GM19397 (cell line): ENCODE measurements at regions not wholly inside any gene's neighbourhood (a gene's known extent, or its start where the extent isn't known, plus 50 kb on each side); places are given as distances from the start of the nearest gene placed in this dataset.
A peak's percentile ranks its signal among the peaks of the same experiment; 100 is the strongest.

ENCODE experiments used
- ATAC-seq: cut with Tn5 transposase; IDR thresholded peaks from one replicate; pipeline ENCODE4 v1.9.1; 2021; ENCODE audit warnings: mild to moderate bottlenecking, moderate library complexity; ENCODE audit not compliant: unreplicated experiment

GRCh38 chr4:145299380-145300076 is 119.1 kb upstream of the OTUD4 start:
- peak; percentile 91 for ATAC-seq

GRCh38 chr4:145298885-145299284 is 118.5 kb upstream of the OTUD4 start:
- peak; percentile 26 for ATAC-seq

GRCh38 chr4:145297556-145297955 is 117.2 kb upstream of the OTUD4 start:
- ATAC-seq = no peak

- ATAC-seq = no peak
These were observed 115.2 kb upstream of the OTUD4 start for GRCh38 chr4:145295547-145295946.

GRCh38 chr4:145295122-145295521 is 114.7 kb upstream of the OTUD4 start:
- ATAC-seq = no peak

- no peak for ATAC-seq
These were observed 113.3 kb upstream of the OTUD4 start for GRCh38 chr4:145293658-145294057.

- no peak for ATAC-seq
These were observed 110.6 kb upstream of the OTUD4 start for GRCh38 chr4:145290955-145291354.

GRCh38 chr4:145289403-145290076 is 109.2 kb upstream of the OTUD4 start:
- ATAC-seq = no peak

- no peak for ATAC-seq
These were observed 107.0 kb upstream of the OTUD4 start for GRCh38 chr4:145287351-145287750.

- no peak for ATAC-seq
These were observed 105.5 kb upstream of the OTUD4 start for GRCh38 chr4:145285928-145286327.

- ATAC-seq = no peak
These were observed 103.5 kb upstream of the OTUD4 start for GRCh38 chr4:145283909-145284308.

GRCh38 chr4:145281951-145282350 is 101.6 kb upstream of the OTUD4 start:
- ATAC-seq = no peak

GRCh38 chr4:145281224-145281623 is 100.8 kb upstream of the OTUD4 start:
- ATAC-seq = no peak

- ATAC-seq = no peak
These were observed 100.2 kb upstream of the OTUD4 start for GRCh38 chr4:145280541-145280940.

- ATAC-seq = no peak
These were observed 99.0 kb upstream of the OTUD4 start for GRCh38 chr4:145279122-145279960.

GRCh38 chr4:145278341-145279121 is 98.1 kb upstream of the OTUD4 start:
- no peak for ATAC-seq

GRCh38 chr4:145277011-145277410 is 96.6 kb upstream of the OTUD4 start:
- no peak for ATAC-seq

GRCh38 chr4:145276050-145276449 is 95.7 kb upstream of the OTUD4 start:
- ATAC-seq = no peak

GRCh38 chr4:145271194-145271593 is 90.8 kb upstream of the OTUD4 start:
- ATAC-seq = no peak

- ATAC-seq = no peak
These were observed 86.5 kb upstream of the OTUD4 start for GRCh38 chr4:145266881-145267280.

- no peak for ATAC-seq
These were observed 79.7 kb upstream of the OTUD4 start for GRCh38 chr4:145260091-145260490.
